ENCODE measurements at regions not wholly inside any gene's neighbourhood (a gene's known extent, or its start where the extent isn't known, plus 50 kb on each side); places are given as distances from the start of the nearest gene placed in this dataset.

- TF ChIP-seq, protein P1, sequence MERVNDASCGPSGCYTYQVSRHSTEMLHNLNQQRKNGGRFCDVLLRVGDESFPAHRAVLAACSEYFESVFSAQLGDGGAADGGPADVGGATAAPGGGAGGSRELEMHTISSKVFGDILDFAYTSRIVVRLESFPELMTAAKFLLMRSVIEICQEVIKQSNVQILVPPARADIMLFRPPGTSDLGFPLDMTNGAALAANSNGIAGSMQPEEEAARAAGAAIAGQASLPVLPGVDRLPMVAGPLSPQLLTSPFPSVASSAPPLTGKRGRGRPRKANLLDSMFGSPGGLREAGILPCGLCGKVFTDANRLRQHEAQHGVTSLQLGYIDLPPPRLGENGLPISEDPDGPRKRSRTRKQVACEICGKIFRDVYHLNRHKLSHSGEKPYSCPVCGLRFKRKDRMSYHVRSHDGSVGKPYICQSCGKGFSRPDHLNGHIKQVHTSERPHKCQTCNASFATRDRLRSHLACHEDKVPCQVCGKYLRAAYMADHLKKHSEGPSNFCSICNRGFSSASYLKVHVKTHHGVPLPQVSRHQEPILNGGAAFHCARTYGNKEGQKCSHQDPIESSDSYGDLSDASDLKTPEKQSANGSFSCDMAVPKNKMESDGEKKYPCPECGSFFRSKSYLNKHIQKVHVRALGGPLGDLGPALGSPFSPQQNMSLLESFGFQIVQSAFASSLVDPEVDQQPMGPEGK (CRISPR knock-in tag; IDR thresholded peaks at IDR 0.05; ENCODE audit: borderline replicate concordance) = no peak
- TF ChIP-seq TCF4 (CRISPR knock-in tag; IDR thresholded peaks at IDR 0.05; ENCODE audit: borderline replicate concordance) = no peak
- no peak for TF ChIP-seq CSDC2 (CRISPR knock-in tag; IDR thresholded peaks at IDR 0.05)
- no peak for TF ChIP-seq ZC3H10 (CRISPR knock-in tag; IDR thresholded peaks at IDR 0.05)
- TF ChIP-seq SNAI2 (CRISPR knock-in tag; IDR thresholded peaks at IDR 0.05) = no peak
- TF ChIP-seq ZNF70 (CRISPR knock-in tag; IDR thresholded peaks at IDR 0.05) = no peak
- TF ChIP-seq ZFP30 (CRISPR knock-in tag; IDR thresholded peaks at IDR 0.05) = no peak
- TF ChIP-seq GLIS3 (CRISPR knock-in tag; IDR thresholded peaks at IDR 0.05) = no peak
- no peak for TF ChIP-seq CREB5 (CRISPR knock-in tag; IDR thresholded peaks at IDR 0.05; ENCODE audit: low read depth)
- TF ChIP-seq ARNTL (CRISPR knock-in tag; IDR thresholded peaks at IDR 0.05; ENCODE audit: borderline replicate concordance, low read depth) = no peak
- no peak for TF ChIP-seq BACH2 (CRISPR knock-in tag; IDR thresholded peaks at IDR 0.05; ENCODE audit: borderline replicate concordance)
Measured at GRCh38 chrX:43005561-43005960, 227.6 kb upstream of the PPP1R2C start.
